HCT116 (cell line): ENCODE measurements at regions not wholly inside any gene's neighbourhood (a gene's known extent, or its start where the extent isn't known, plus 50 kb on each side); places are given as distances from the start of the nearest gene placed in this dataset.
"Not testable (repeated sequence)": the region's sequence is repeated elsewhere in the genome, so short reads cannot be mapped to it uniquely, and the experiment has no call there.

Source experiments
- CTCF ChIP-seq, 3 experiments: fragments of 200-600 bp in 1 of 3; sonication (generic) in 1 of 3; IDR thresholded peaks in 2 of 3; conservative IDR thresholded peaks in 1 of 3; 2 replicates each; pipeline ENCODE4 v1.5.1; 2012 to 2017; ENCODE audit warnings: low read depth in 2 of 3, low read length in 2 of 3, antibody characterized with exemption in 1 of 3, borderline replicate concordance in 1 of 3, control low read depth in 1 of 3, mild to moderate bottlenecking in 1 of 3, mixed read lengths in 1 of 3, mixed run types in 1 of 3, moderate library complexity in 1 of 3; ENCODE audit not compliant: insufficient read depth in 1 of 3
- EZH2phosphoT487 ChIP-seq: fragments of 200-600 bp; IDR thresholded peaks from 2 replicates; pipeline ENCODE4 v1.6.1; 2018; ENCODE audit warnings: antibody characterized with exemption, borderline replicate concordance
- JUND ChIP-seq: IDR thresholded peaks from 2 replicates; pipeline ENCODE4 v1.6.1; 2012
- TCF7L2 ChIP-seq: IDR thresholded peaks from 2 replicates; pipeline ENCODE4 v1.7.0; 2011; ENCODE audit warnings: borderline replicate concordance, inconsistent platforms; ENCODE audit not compliant: insufficient read depth, insufficient read length; ENCODE audit errors: extremely low read depth
- ZBTB33 ChIP-seq: IDR thresholded peaks from 2 replicates; pipeline ENCODE4 v1.6.1; 2011; ENCODE audit warnings: mild to moderate bottlenecking, low read length, moderate library complexity; ENCODE audit not compliant: insufficient replicate concordance; ENCODE audit errors: extremely low read depth
- ZNF274 ChIP-seq: fragments of 200-500 bp; sonication (Bioruptor generic); IDR thresholded peaks from 2 replicates; pipeline ENCODE4 v1.6.1; 2014; ENCODE audit warnings: mild to moderate bottlenecking, low read depth, low read length, inconsistent platforms

- not testable (repeated sequence) for TF ChIP-seq EZH2phosphoT487; CTCF (IDR thresholded peaks at IDR 0.05 in 2 of 3, conservative IDR thresholded peaks at IDR 0.05 in 1 of 3; ENCODE audit: borderline replicate concordance in 1 of 3, insufficient read depth in 1 of 3, low read depth in 2 of 3, low read length in 2 of 3); ZNF274; JUND; TCF7L2; ZBTB33
Measured at GRCh38 chr20:47977789-47978252, 192.5 kb upstream of the SULF2 start.
